CD8-positive, alpha-beta memory T cell (primary cell): ENCODE measurements at regions not wholly inside any gene's neighbourhood (a gene's known extent, or its start where the extent isn't known, plus 50 kb on each side); places are given as distances from the start of the nearest gene placed in this dataset.
A peak's percentile ranks its signal among the peaks of the same experiment; 100 is the strongest.
"Not testable (repeated sequence)": the region's sequence is repeated elsewhere in the genome, so short reads cannot be mapped to it uniquely, and the experiment has no call there.

Experiments
- CTCF ChIA-PET: fragments of 350-600 bp; sonication (Branson Sonifier 250); formaldehyde crosslinking; loops from one replicate; lab custom pipeline; 2021; ENCODE audit warnings: antibody characterized with exemption; lab: Charles Lee
- POLR2A ChIA-PET: fragments of 350-600 bp; sonication (Branson Sonifier 250); formaldehyde crosslinking; loops from one replicate; lab custom pipeline; 2021; ENCODE audit warnings: antibody characterized with exemption; lab: Charles Lee
- DNase-seq, 5 donors: peaks; one replicate each; pipeline versions ENCODE4 v3.0.0 to v3.0.0-alpha.2; 2020 to 2022; ENCODE audit warnings: mixed read lengths in 1 of 5
- H3K27ac ChIP-seq: one replicate; pipeline ENCODE4 v1.7.0; 2013; ENCODE audit warnings: low read depth, mild to moderate bottlenecking, low read length, moderate library complexity
- H3K27me3 ChIP-seq: 2 replicates; pipeline ENCODE4 v1.7.0; 2013; ENCODE audit warnings: low read length, mild to moderate bottlenecking; ENCODE audit not compliant: insufficient read depth, poor library complexity, severe bottlenecking
- H3K36me3 ChIP-seq: 2 replicates; pipeline ENCODE4 v1.7.0; 2013; ENCODE audit warnings: mild to moderate bottlenecking, low read length, moderate library complexity; ENCODE audit not compliant: insufficient read depth
- H3K4me1 ChIP-seq: 2 replicates; pipeline ENCODE4 v1.7.0; 2013; ENCODE audit warnings: mild to moderate bottlenecking, low read length, moderate library complexity; ENCODE audit not compliant: insufficient read depth
- H3K4me3 ChIP-seq: 2 replicates; pipeline ENCODE4 v1.7.0; 2013; ENCODE audit warnings: mild to moderate bottlenecking, low read length
- H3K9me3 ChIP-seq: 2 replicates; pipeline ENCODE4 v1.7.0; 2013; ENCODE audit warnings: mild to moderate bottlenecking, low read length
- H3K27ac Mint-ChIP-seq, 8 donors: one replicate each; pipeline ENCODE4 v1.8.0; 2020 to 2021; ENCODE audit warnings: mixed read lengths in 8 of 8, mild to moderate bottlenecking in 6 of 8, inconsistent platforms in 3 of 8, moderate library complexity in 3 of 8
- H3K27me3 Mint-ChIP-seq, 2 donors: one replicate each; pipeline ENCODE4 v1.8.0; 2020 to 2021; ENCODE audit warnings: mixed read lengths in 2 of 2, mild to moderate bottlenecking in 1 of 2, moderate library complexity in 1 of 2
- H3K36me3 Mint-ChIP-seq, 3 donors: one replicate each; pipeline ENCODE4 v1.8.0; 2020 to 2021; ENCODE audit warnings: mixed read lengths in 3 of 3, inconsistent platforms in 1 of 3, mild to moderate bottlenecking in 1 of 3
- H3K4me1 Mint-ChIP-seq, 3 donors: one replicate each; pipeline ENCODE4 v1.8.0; 2020 to 2021; ENCODE audit warnings: mixed read lengths in 3 of 3, inconsistent platforms in 1 of 3, mild to moderate bottlenecking in 1 of 3
- H3K4me3 Mint-ChIP-seq, 7 donors: one replicate each; pipeline ENCODE4 v1.8.0; 2020 to 2021; ENCODE audit warnings: mixed read lengths in 7 of 7, mild to moderate bottlenecking in 6 of 7, moderate library complexity in 4 of 7, inconsistent platforms in 2 of 7
- H3K9me3 Mint-ChIP-seq, 5 donors: one replicate each; pipeline ENCODE4 v1.8.0; 2020 to 2022; ENCODE audit warnings: mixed read lengths in 5 of 5, mild to moderate bottlenecking in 3 of 5, moderate library complexity in 2 of 5, inconsistent platforms in 1 of 5

- POLR2A ChIA-PET, H3K27ac Mint-ChIP-seq: not testable (repeated sequence)
These were observed 78.2 kb upstream of the KDM7A start for GRCh38 chr7:140254976-140255375.

GRCh38 chr7:140249036-140249806 is 72.4 kb upstream of the KDM7A start:
- CTCF ChIA-PET = interaction anchor here (1.1 kb wide), 1 partner anchor 9 kb away, joined by 3 read pairs; no protein-coding TSS in a partner anchor
- Histone ChIP-seq H3K36me3 (no peaks in the 10 kb centered on the region), H3K4me3 (no peak overlapping the region), H3K4me1 (peaks cover 22% of the 10 kb centered on the region), H3K9me3 (no peaks in the 10 kb centered on the region), H3K27ac (no peak overlapping the region), H3K27me3 (no peaks in the 10 kb centered on the region)
- POLR2A ChIA-PET = no interaction called here
- Mint-ChIP-seq H3K9me3 (no peaks in the 10 kb centered on the region), H3K27me3 (peaks cover 2 to 3% of the 10 kb centered on the region in 2 donors), H3K27ac (peak overlapping the region in 2 of 8 donors; percentile 44 to 86), H3K4me3 (no peak overlapping the region), H3K4me1 (peaks cover 19 to 26% (median 22%) of the 10 kb centered on the region in 3 donors), H3K36me3 (peaks cover 0 to 3% (median 0%) of the 10 kb centered on the region in 3 donors)
- DNase-seq = no peak

More at GRCh38 chr7:140254976-140255375, 78.2 kb upstream of the KDM7A start:
- not testable (repeated sequence) for H3K27me3 ChIP-seq, H3K9me3 ChIP-seq, H3K36me3 ChIP-seq, H3K4me3 ChIP-seq, H3K9me3 Mint-ChIP-seq, H3K27me3 Mint-ChIP-seq, DNase-seq, H3K4me3 Mint-ChIP-seq, H3K27ac ChIP-seq, H3K36me3 Mint-ChIP-seq
- CTCF ChIA-PET = interaction anchor here (1.5 kb wide), 1 partner anchor 9 kb away, joined by 4 read pairs; no protein-coding TSS in a partner anchor
- H3K4me1 ChIP-seq = peaks cover 22% of the 10 kb centered on the region
- peaks cover 23 to 29% (median 27%) of the 10 kb centered on the region in 3 donors for H3K4me1 Mint-ChIP-seq

- Mint-ChIP-seq H3K27ac (no peak overlapping the region), H3K4me3 (no peak overlapping the region), H3K27me3 (peaks cover 2 to 3% of the 10 kb centered on the region in 2 donors), H3K4me1 (peaks cover 2 to 11% (median 7%) of the 10 kb centered on the region in 3 donors), H3K9me3 (no peaks in the 10 kb centered on the region), H3K36me3 (peaks cover 0 to 3% (median 0%) of the 10 kb centered on the region in 3 donors)
- no peaks in the 10 kb centered on the region for H3K27me3 ChIP-seq
- ChIA-PET CTCF (interaction anchor here (0.6 kb wide), 1 partner anchor 59 kb away, joined by 3 read pairs; no protein-coding TSS in a partner anchor), POLR2A (no interaction called here)
- no peak overlapping the region for H3K27ac ChIP-seq
- H3K4me1 ChIP-seq = peaks cover 7% of the 10 kb centered on the region
- DNase-seq = no peak
- H3K36me3 ChIP-seq = no peaks in the 10 kb centered on the region
- no peak overlapping the region for H3K4me3 ChIP-seq
- H3K9me3 ChIP-seq = no peaks in the 10 kb centered on the region
These were observed 70.8 kb upstream of the KDM7A start for GRCh38 chr7:140247559-140247958.

- no peak overlapping the region for H3K4me3 Mint-ChIP-seq
- H3K4me1 ChIP-seq = no peaks in the 10 kb centered on the region
- H3K27ac ChIP-seq = no peak overlapping the region
- ChIA-PET POLR2A (no interaction called here), CTCF (no interaction called here)
- DNase-seq = no peak
- H3K4me1 Mint-ChIP-seq = peaks cover 0 to 8% (median 2%) of the 10 kb centered on the region in 3 donors
- no peak overlapping the region for H3K27ac Mint-ChIP-seq
- H3K4me3 ChIP-seq = no peak overlapping the region
- H3K27me3 Mint-ChIP-seq = peaks cover 2 to 3% of the 10 kb centered on the region in 2 donors
- H3K9me3 Mint-ChIP-seq = no peaks in the 10 kb centered on the region
- H3K27me3 ChIP-seq = no peaks in the 10 kb centered on the region
- H3K9me3 ChIP-seq = no peaks in the 10 kb centered on the region
- no peaks in the 10 kb centered on the region for H3K36me3 ChIP-seq
- H3K36me3 Mint-ChIP-seq = peaks cover 0 to 3% (median 0%) of the 10 kb centered on the region in 3 donors
These were observed 68.9 kb upstream of the KDM7A start for GRCh38 chr7:140245611-140246105.

GRCh38 chr7:140242057-140243031 is 65.6 kb upstream of the KDM7A start:
- Histone ChIP-seq H3K27me3 (no peaks in the 10 kb centered on the region), H3K4me1 (no peaks in the 10 kb centered on the region), H3K36me3 (no peaks in the 10 kb centered on the region), H3K9me3 (no peaks in the 10 kb centered on the region), H3K4me3 (no peak overlapping the region), H3K27ac (peak overlapping the region; percentile 55)
- Mint-ChIP-seq H3K27ac (no peak overlapping the region), H3K27me3 (peaks cover 3 to 4% of the 10 kb centered on the region in 2 donors), H3K4me1 (peaks cover 0 to 8% (median 2%) of the 10 kb centered on the region in 3 donors), H3K36me3 (no peaks in the 10 kb centered on the region), H3K4me3 (no peak overlapping the region), H3K9me3 (no peaks in the 10 kb centered on the region)
- POLR2A ChIA-PET = interaction anchor here (1.2 kb wide), 1 partner anchor 11 kb away, joined by 3 read pairs; no protein-coding TSS in a partner anchor
- CTCF ChIA-PET = interaction anchor here (1.4 kb wide), 1 partner anchor 13 kb away, joined by 4 read pairs; no protein-coding TSS in a partner anchor
- no peak for DNase-seq

- H3K9me3 Mint-ChIP-seq = no peaks in the 10 kb centered on the region
- Histone ChIP-seq H3K9me3 (no peaks in the 10 kb centered on the region), H3K4me1 (no peaks in the 10 kb centered on the region), H3K36me3 (no peaks in the 10 kb centered on the region), H3K27ac (no peak overlapping the region), H3K27me3 (no peaks in the 10 kb centered on the region), H3K4me3 (no peak overlapping the region)
- H3K27me3 Mint-ChIP-seq = peaks cover 0 to 2% of the 10 kb centered on the region in 2 donors
- POLR2A ChIA-PET = no interaction called here
- CTCF ChIA-PET = interaction anchor here (0.8 to 1.0 kb wide), 2 partner anchors 10 to 13 kb away, joined by 3 to 4 read pairs; no protein-coding TSS in a partner anchor
- DNase-seq = no peak
- no peak overlapping the region for H3K4me3 Mint-ChIP-seq
- H3K27ac Mint-ChIP-seq = no peak overlapping the region
- peaks cover 0 to 8% (median 2%) of the 10 kb centered on the region in 3 donors for H3K4me1 Mint-ChIP-seq
- H3K36me3 Mint-ChIP-seq = no peaks in the 10 kb centered on the region
These were observed 62.8 kb upstream of the KDM7A start for GRCh38 chr7:140239653-140239935.

- Mint-ChIP-seq H3K27ac (no peak overlapping the region), H3K9me3 (no peaks in the 10 kb centered on the region), H3K36me3 (no peaks in the 10 kb centered on the region), H3K4me1 (peaks cover 0 to 8% (median 2%) of the 10 kb centered on the region in 3 donors), H3K27me3 (peaks cover 0 to 2% of the 10 kb centered on the region in 2 donors), H3K4me3 (no peak overlapping the region)
- Histone ChIP-seq H3K4me1 (no peaks in the 10 kb centered on the region), H3K36me3 (no peaks in the 10 kb centered on the region), H3K27ac (no peak overlapping the region), H3K27me3 (no peaks in the 10 kb centered on the region), H3K9me3 (no peaks in the 10 kb centered on the region), H3K4me3 (no peak overlapping the region)
- DNase-seq = no peak
- ChIA-PET POLR2A (no interaction called here), CTCF (interaction anchor here (1.0 kb wide), 1 partner anchor 14 kb away, joined by 4 read pairs; no protein-coding TSS in a partner anchor)
These were observed 62.2 kb upstream of the KDM7A start for GRCh38 chr7:140238778-140239652.
